ENCODE measurements at regions not wholly inside any gene's neighbourhood (a gene's known extent, or its start where the extent isn't known, plus 50 kb on each side); places are given as distances from the start of the nearest gene placed in this dataset.

DNA sequence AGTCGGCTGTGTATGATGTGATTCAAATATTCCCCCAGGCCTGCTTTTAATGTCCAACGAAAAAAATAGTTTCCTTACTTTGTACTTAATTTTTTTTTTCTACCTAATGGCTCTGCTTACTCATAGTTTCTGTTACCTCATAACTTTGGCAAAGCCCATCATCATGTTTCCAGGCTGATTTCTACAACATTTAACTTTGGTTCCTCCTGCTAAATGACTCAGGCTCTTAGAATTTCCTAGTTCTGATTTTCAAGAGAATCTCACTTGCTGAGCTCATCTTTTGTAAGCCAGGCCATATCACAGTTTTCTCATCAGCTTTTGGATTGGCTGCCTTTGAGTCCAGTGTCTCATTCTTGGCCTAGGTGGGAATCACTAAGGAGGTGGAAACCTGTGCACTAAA, 323.1 kb downstream of the HDGFL1 start:
- no peak for TF ChIP-seq JUN (CRISPR knock-in tag; IDR thresholded peaks at IDR 0.05)
- no peak for TF ChIP-seq CREB1 (CRISPR knock-in tag; IDR thresholded peaks at IDR 0.05)
- TF ChIP-seq, protein P1, sequence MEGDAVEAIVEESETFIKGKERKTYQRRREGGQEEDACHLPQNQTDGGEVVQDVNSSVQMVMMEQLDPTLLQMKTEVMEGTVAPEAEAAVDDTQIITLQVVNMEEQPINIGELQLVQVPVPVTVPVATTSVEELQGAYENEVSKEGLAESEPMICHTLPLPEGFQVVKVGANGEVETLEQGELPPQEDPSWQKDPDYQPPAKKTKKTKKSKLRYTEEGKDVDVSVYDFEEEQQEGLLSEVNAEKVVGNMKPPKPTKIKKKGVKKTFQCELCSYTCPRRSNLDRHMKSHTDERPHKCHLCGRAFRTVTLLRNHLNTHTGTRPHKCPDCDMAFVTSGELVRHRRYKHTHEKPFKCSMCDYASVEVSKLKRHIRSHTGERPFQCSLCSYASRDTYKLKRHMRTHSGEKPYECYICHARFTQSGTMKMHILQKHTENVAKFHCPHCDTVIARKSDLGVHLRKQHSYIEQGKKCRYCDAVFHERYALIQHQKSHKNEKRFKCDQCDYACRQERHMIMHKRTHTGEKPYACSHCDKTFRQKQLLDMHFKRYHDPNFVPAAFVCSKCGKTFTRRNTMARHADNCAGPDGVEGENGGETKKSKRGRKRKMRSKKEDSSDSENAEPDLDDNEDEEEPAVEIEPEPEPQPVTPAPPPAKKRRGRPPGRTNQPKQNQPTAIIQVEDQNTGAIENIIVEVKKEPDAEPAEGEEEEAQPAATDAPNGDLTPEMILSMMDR (IDR thresholded peaks at IDR 0.05), result no peak
- TF ChIP-seq FOXP1 (CRISPR knock-in tag; IDR thresholded peaks at IDR 0.05; ENCODE audit: borderline replicate concordance), result no peak
- no peak for TF ChIP-seq ETV6 (CRISPR knock-in tag; IDR thresholded peaks at IDR 0.05)
- TF ChIP-seq, protein P2, sequence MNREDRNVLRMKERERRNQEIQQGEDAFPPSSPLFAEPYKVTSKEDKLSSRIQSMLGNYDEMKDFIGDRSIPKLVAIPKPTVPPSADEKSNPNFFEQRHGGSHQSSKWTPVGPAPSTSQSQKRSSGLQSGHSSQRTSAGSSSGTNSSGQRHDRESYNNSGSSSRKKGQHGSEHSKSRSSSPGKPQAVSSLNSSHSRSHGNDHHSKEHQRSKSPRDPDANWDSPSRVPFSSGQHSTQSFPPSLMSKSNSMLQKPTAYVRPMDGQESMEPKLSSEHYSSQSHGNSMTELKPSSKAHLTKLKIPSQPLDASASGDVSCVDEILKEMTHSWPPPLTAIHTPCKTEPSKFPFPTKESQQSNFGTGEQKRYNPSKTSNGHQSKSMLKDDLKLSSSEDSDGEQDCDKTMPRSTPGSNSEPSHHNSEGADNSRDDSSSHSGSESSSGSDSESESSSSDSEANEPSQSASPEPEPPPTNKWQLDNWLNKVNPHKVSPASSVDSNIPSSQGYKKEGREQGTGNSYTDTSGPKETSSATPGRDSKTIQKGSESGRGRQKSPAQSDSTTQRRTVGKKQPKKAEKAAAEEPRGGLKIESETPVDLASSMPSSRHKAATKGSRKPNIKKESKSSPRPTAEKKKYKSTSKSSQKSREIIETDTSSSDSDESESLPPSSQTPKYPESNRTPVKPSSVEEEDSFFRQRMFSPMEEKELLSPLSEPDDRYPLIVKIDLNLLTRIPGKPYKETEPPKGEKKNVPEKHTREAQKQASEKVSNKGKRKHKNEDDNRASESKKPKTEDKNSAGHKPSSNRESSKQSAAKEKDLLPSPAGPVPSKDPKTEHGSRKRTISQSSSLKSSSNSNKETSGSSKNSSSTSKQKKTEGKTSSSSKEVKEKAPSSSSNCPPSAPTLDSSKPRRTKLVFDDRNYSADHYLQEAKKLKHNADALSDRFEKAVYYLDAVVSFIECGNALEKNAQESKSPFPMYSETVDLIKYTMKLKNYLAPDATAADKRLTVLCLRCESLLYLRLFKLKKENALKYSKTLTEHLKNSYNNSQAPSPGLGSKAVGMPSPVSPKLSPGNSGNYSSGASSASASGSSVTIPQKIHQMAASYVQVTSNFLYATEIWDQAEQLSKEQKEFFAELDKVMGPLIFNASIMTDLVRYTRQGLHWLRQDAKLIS (CRISPR knock-in tag; IDR thresholded peaks at IDR 0.05; ENCODE audit: borderline replicate concordance), result no peak
- TF ChIP-seq, protein P3, sequence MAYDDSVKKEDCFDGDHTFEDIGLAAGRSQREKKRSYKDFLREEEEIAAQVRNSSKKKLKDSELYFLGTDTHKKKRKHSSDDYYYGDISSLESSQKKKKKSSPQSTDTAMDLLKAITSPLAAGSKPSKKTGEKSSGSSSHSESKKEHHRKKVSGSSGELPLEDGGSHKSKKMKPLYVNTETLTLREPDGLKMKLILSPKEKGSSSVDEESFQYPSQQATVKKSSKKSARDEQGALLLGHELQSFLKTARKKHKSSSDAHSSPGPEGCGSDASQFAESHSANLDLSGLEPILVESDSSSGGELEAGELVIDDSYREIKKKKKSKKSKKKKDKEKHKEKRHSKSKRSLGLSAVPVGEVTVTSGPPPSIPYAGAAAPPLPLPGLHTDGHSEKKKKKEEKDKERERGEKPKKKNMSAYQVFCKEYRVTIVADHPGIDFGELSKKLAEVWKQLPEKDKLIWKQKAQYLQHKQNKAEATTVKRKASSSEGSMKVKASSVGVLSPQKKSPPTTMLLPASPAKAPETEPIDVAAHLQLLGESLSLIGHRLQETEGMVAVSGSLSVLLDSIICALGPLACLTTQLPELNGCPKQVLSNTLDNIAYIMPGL (CRISPR knock-in tag; IDR thresholded peaks at IDR 0.05), result no peak
- TF ChIP-seq, protein P4, sequence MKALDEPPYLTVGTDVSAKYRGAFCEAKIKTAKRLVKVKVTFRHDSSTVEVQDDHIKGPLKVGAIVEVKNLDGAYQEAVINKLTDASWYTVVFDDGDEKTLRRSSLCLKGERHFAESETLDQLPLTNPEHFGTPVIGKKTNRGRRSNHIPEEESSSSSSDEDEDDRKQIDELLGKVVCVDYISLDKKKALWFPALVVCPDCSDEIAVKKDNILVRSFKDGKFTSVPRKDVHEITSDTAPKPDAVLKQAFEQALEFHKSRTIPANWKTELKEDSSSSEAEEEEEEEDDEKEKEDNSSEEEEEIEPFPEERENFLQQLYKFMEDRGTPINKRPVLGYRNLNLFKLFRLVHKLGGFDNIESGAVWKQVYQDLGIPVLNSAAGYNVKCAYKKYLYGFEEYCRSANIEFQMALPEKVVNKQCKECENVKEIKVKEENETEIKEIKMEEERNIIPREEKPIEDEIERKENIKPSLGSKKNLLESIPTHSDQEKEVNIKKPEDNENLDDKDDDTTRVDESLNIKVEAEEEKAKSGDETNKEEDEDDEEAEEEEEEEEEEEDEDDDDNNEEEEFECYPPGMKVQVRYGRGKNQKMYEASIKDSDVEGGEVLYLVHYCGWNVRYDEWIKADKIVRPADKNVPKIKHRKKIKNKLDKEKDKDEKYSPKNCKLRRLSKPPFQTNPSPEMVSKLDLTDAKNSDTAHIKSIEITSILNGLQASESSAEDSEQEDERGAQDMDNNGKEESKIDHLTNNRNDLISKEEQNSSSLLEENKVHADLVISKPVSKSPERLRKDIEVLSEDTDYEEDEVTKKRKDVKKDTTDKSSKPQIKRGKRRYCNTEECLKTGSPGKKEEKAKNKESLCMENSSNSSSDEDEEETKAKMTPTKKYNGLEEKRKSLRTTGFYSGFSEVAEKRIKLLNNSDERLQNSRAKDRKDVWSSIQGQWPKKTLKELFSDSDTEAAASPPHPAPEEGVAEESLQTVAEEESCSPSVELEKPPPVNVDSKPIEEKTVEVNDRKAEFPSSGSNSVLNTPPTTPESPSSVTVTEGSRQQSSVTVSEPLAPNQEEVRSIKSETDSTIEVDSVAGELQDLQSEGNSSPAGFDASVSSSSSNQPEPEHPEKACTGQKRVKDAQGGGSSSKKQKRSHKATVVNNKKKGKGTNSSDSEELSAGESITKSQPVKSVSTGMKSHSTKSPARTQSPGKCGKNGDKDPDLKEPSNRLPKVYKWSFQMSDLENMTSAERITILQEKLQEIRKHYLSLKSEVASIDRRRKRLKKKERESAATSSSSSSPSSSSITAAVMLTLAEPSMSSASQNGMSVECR (CRISPR knock-in tag; IDR thresholded peaks at IDR 0.05; ENCODE audit: borderline replicate concordance), result no peak
